ENCODE measurements at regions not wholly inside any gene's neighbourhood (a gene's known extent, or its start where the extent isn't known, plus 50 kb on each side); places are given as distances from the start of the nearest gene placed in this dataset.
"Not testable (repeated sequence)": the region's sequence is repeated elsewhere in the genome, so short reads cannot be mapped to it uniquely, and the experiment has no call there.

DNA sequence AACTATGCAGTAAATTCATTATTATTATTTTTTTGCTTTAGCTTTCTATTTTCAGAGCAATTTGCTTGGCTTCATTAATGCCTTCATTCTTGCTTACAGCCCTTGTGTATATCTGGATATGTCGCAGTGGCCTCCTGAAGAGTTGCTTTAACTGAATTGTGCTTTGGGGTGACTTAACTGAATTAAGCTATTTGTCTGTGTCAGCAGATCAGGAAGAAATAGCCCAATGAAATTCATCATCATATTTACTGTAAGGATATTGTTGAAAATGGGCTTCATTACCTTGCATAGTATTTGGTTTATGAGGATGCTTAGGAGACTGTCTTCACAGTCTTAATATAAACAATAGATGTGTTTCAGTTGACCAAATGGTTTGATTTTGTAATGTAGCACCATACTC lies 59.7 kb upstream of the PIP4K2A start:
- TF ChIP-seq, protein P1, sequence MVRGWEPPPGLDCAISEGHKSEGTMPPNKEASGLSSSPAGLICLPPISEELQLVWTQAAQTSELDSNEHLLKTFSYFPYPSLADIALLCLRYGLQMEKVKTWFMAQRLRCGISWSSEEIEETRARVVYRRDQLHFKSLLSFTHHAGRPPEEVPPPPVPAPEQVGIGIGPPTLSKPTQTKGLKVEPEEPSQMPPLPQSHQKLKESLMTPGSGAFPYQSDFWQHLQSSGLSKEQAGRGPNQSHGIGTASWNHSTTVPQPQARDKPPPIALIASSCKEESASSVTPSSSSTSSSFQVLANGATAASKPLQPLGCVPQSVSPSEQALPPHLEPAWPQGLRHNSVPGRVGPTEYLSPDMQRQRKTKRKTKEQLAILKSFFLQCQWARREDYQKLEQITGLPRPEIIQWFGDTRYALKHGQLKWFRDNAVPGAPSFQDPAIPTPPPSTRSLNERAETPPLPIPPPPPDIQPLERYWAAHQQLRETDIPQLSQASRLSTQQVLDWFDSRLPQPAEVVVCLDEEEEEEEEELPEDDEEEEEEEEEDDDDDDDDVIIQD (CRISPR knock-in tag; IDR thresholded peaks at IDR 0.05; ENCODE audit: low read depth) = no peak
- TF ChIP-seq MAFF (IDR thresholded peaks at IDR 0.05; ENCODE audit: low read depth, low read length) (peak; percentile 59), MAFK (conservative IDR thresholded peaks at IDR 0.05 in 1 of 2, IDR thresholded peaks at IDR 0.05 in 1 of 2; ENCODE audit: low read length in 2 of 2) (peak; percentile 47 to 73; a peak in 2 of 4 replicates)
- no TSS peak for BruUV-seq (replicated peaks)
- ATAC-seq (no peak), FAIRE-seq (no peak), DNase-seq (ENCODE audit: low spot score) (no peak)
- Histone ChIP-seq H3K4me3 (replicated peaks in 1 of 3; ENCODE audit: insufficient read depth in 1 of 3, low read depth in 2 of 3, low read length in 3 of 3) (no peak overlapping the region), H3K36me3 (replicated peaks in 1 of 2; ENCODE audit: control insufficient read depth in 1 of 2, insufficient read depth in 2 of 2, low read length in 2 of 2) (no peaks in the 10 kb centered on the region), H3K9ac (ENCODE audit: insufficient read depth, low read depth, low read length) (no peak overlapping the region), H3K27me3 (ENCODE audit: control insufficient read depth in 1 of 2, insufficient read depth in 2 of 2, low read length in 2 of 2) (no peaks in the 10 kb centered on the region), H3K4me2 (ENCODE audit: low read depth, low read length) (no peak overlapping the region), H4K20me1 (ENCODE audit: insufficient read depth, low read length) (no peaks in the 10 kb centered on the region), H3K27ac (ENCODE audit: extremely low read length, insufficient read depth, low read length) (no peak overlapping the region), H3K4me1 (ENCODE audit: insufficient read depth, low read length) (peaks cover 6% of the 10 kb centered on the region), H3K9me3 (ENCODE audit: low read length) (no peaks in the 10 kb centered on the region; the same call in 1 of the 2 replicates), H3K79me2 (ENCODE audit: insufficient read depth, low read length) (no peaks in the 10 kb centered on the region), H2AFZ (ENCODE audit: low read length) (no peak overlapping the region)
- intact Hi-C loops (cut with micrococcal nuclease; ENCODE audit: unreplicated experiment) = no loop called here
- ChIA-PET CTCF (ENCODE audit: low intra/inter-chr PET ratio, low total read pairs) (no interaction called here), POLR2A (no interaction called here)
- 52% methylated on average over 1 of the region's 1 CpG for WGBS (ENCODE audit: low lambda C conversion rate)
- in situ Hi-C loops (cut with HindIII; ENCODE audit: extremely low pct_ligation_motif_present, low pct_unique_long_range_greater_than_20kb) = no loop called here

DNA sequence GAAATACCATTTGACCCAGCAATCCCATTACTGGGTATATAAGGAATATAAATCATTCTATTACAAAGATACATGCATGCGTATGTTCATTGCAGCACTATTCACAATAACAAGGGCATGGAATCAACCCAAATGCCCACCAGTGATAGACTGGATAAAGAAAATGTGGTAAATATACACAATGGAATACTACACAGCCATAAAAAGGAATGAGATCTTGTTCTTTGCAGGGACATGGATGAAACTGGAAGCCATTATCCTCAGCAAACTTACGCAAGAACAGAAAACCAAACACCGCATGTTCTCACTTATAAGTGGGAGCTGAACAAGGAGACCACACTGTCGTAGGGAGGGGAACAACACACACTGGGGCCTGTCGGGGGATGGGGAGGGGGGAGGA lies 57.3 kb upstream of the PIP4K2A start:
- H3K9ac ChIP-seq (ENCODE audit: insufficient read depth, low read depth, low read length); H3K36me3 ChIP-seq (replicated peaks in 1 of 2; ENCODE audit: control insufficient read depth in 1 of 2, insufficient read depth in 2 of 2, low read length in 2 of 2); POLR2A ChIA-PET; H3K4me3 ChIP-seq (replicated peaks in 1 of 3; ENCODE audit: insufficient read depth in 1 of 3, low read depth in 2 of 3, low read length in 3 of 3); FAIRE-seq; H3K9me3 ChIP-seq (ENCODE audit: low read length); H2AFZ ChIP-seq (ENCODE audit: low read length); ATAC-seq; in situ Hi-C loops (cut with HindIII; ENCODE audit: extremely low pct_ligation_motif_present, low pct_unique_long_range_greater_than_20kb); H3K27ac ChIP-seq (ENCODE audit: extremely low read length, insufficient read depth, low read length); CTCF ChIA-PET (ENCODE audit: low intra/inter-chr PET ratio, low total read pairs); DNase-seq (ENCODE audit: low spot score); H3K4me2 ChIP-seq (ENCODE audit: low read depth, low read length); H3K27me3 ChIP-seq (ENCODE audit: control insufficient read depth in 1 of 2, insufficient read depth in 2 of 2, low read length in 2 of 2); H3K4me1 ChIP-seq (ENCODE audit: insufficient read depth, low read length); intact Hi-C loops (cut with micrococcal nuclease; ENCODE audit: unreplicated experiment); H3K79me2 ChIP-seq (ENCODE audit: insufficient read depth, low read length); H4K20me1 ChIP-seq (ENCODE audit: insufficient read depth, low read length); BruUV-seq (replicated peaks): not testable (repeated sequence)
- WGBS (ENCODE audit: low lambda C conversion rate) = 52% methylated on average over 5 of the region's 5 CpGs
